ENCODE measurements at regions not wholly inside any gene's neighbourhood (a gene's known extent, or its start where the extent isn't known, plus 50 kb on each side); places are given as distances from the start of the nearest gene placed in this dataset.

- Mint-ChIP-seq H3K4me3 (no peak overlapping the region), H3K9me3 (ENCODE audit: low read depth) (no peaks in the 10 kb centered on the region), H3K4me1 (no peaks in the 10 kb centered on the region), H3K27ac (no peak overlapping the region), H3K27me3 (no peaks in the 10 kb centered on the region), H3K36me3 (ENCODE audit: low read depth) (no peaks in the 10 kb centered on the region)
- POLR2A ChIA-PET, result no interaction called here
- CTCF ChIA-PET, result interaction anchor here (0.6 to 1.7 kb wide), 5 partner anchors 8 to 227 kb away, joined by 3 to 5 read pairs (median 3); no protein-coding TSS in a partner anchor
- intact Hi-C loops (cut with DNase I, micrococcal nuclease), result no loop called here
- DNase-seq, result no peak
- no peak for ATAC-seq
Measured at GRCh38 chr3:30426293-30426993, 180.0 kb upstream of the TGFBR2 start.

DNA sequence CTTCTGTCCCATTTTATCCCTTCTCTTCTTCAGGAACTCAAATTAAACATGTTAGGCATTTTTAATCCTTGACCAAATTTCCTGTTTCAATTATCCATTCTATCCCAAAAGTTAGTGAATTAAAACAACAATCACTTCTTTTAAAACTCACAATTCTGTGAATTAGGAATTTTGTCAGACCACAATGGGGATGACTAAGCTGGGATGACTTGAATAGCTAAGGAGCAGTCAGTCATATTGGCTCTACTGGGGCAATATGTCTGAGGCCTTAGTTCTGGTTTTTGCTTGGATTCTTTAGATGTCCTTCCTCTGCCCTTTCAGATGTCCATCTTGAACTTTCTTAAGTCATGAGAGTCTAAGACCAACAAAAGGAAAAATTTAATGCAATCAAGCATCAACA is 178.2 kb upstream of the TGFBR2 start:
- Mint-ChIP-seq H3K9me3 (ENCODE audit: low read depth) (no peaks in the 10 kb centered on the region), H3K27me3 (no peaks in the 10 kb centered on the region)

GRCh38 chr3:30435861-30436331 is 170.5 kb upstream of the TGFBR2 start:
- DNase-seq (no peak), ATAC-seq (no peak)
- H3K9me3 Mint-ChIP-seq (ENCODE audit: low read depth), result no peaks in the 10 kb centered on the region
- peaks cover 28% of the 10 kb centered on the region for H3K4me1 Mint-ChIP-seq
- H3K36me3 Mint-ChIP-seq (ENCODE audit: low read depth), result no peaks in the 10 kb centered on the region
- H3K4me3 Mint-ChIP-seq, result peak overlapping the region; percentile 52
- intact Hi-C loops (cut with DNase I, micrococcal nuclease), result no loop called here
- H3K27ac Mint-ChIP-seq, result peak overlapping the region; percentile 53
- CTCF ChIA-PET, result interaction anchor here (0.6 to 1.7 kb wide), 5 partner anchors 94 to 1606 kb away, joined by 3 to 4 read pairs (median 4); no protein-coding TSS in a partner anchor
- POLR2A ChIA-PET, result no interaction called here
- no peaks in the 10 kb centered on the region for H3K27me3 Mint-ChIP-seq

More for the DNA sequence above, 178.2 kb upstream of the TGFBR2 start:
- intact Hi-C loops (cut with DNase I, micrococcal nuclease), result no loop called here
- Mint-ChIP-seq H3K4me1 (no peaks in the 10 kb centered on the region), H3K27ac (no peak overlapping the region), H3K36me3 (ENCODE audit: low read depth) (no peaks in the 10 kb centered on the region), H3K4me3 (no peak overlapping the region)
- DNase-seq (no peak), ATAC-seq (no peak)
- CTCF ChIA-PET, result no interaction called here
- POLR2A ChIA-PET, result no interaction called here

- ChIA-PET POLR2A (no interaction called here), CTCF (interaction anchor here (1.3 kb wide), 1 partner anchor 123 kb away, joined by 4 read pairs; no protein-coding TSS in a partner anchor)
- Mint-ChIP-seq H3K27me3 (no peaks in the 10 kb centered on the region), H3K27ac (no peak overlapping the region), H3K9me3 (ENCODE audit: low read depth) (peaks cover 2% of the 10 kb centered on the region), H3K36me3 (ENCODE audit: low read depth) (no peaks in the 10 kb centered on the region), H3K4me3 (no peak overlapping the region), H3K4me1 (peaks cover 28% of the 10 kb centered on the region)
- no peak for DNase-seq
- no peak for ATAC-seq
- intact Hi-C loops (cut with DNase I, micrococcal nuclease), result no loop called here
Measured at GRCh38 chr3:30437171-30437601, 169.2 kb upstream of the TGFBR2 start.

DNA sequence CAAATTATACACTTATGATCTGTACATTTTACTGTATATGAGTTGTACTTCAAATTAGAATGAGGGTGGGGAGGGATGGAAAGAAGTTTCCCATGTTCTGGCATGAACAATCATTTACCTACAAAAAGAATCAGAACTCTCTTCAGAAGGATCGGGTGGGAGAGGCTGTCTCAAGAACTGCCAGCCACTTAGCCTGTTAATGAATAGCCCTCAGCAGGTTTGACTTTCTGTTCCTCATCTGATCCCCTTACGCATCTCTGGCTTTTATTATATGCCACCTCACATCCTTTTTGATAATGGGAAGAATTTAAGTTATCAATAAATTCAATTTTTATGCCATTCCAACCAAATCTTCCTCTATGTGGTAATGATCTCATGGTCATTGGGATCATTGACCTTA is 168.3 kb upstream of the TGFBR2 start:
- no peaks in the 10 kb centered on the region for H3K27me3 Mint-ChIP-seq
- no peak overlapping the region for H3K4me3 Mint-ChIP-seq
- intact Hi-C loops (cut with DNase I, micrococcal nuclease), result no loop called here
- ChIA-PET CTCF (no interaction called here), POLR2A (no interaction called here)
- H3K36me3 Mint-ChIP-seq (ENCODE audit: low read depth), result no peaks in the 10 kb centered on the region
- peaks cover 2% of the 10 kb centered on the region for H3K9me3 Mint-ChIP-seq (ENCODE audit: low read depth)
- ATAC-seq, result no peak
- peaks cover 31% of the 10 kb centered on the region for H3K4me1 Mint-ChIP-seq
- no peak overlapping the region for H3K27ac Mint-ChIP-seq
- DNase-seq, result no peak

- Mint-ChIP-seq H3K27me3 (no peaks in the 10 kb centered on the region), H3K27ac (no peak overlapping the region), H3K9me3 (ENCODE audit: low read depth) (peaks cover 2% of the 10 kb centered on the region), H3K4me3 (no peak overlapping the region), H3K36me3 (ENCODE audit: low read depth) (no peaks in the 10 kb centered on the region), H3K4me1 (peaks cover 25% of the 10 kb centered on the region)
- ChIA-PET CTCF (interaction anchor here (0.8 kb wide), 1 partner anchor 12 kb away, joined by 3 read pairs; no protein-coding TSS in a partner anchor), POLR2A (no interaction called here)
- intact Hi-C loops (cut with DNase I, micrococcal nuclease), result no loop called here
- ATAC-seq (no peak), DNase-seq (no peak)
Measured at GRCh38 chr3:30439451-30440053, 166.8 kb upstream of the TGFBR2 start.

GRCh38 chr3:30440147-30440604 is 166.2 kb upstream of the TGFBR2 start:
- Mint-ChIP-seq H3K27me3 (no peaks in the 10 kb centered on the region), H3K4me1 (peaks cover 21% of the 10 kb centered on the region), H3K9me3 (ENCODE audit: low read depth) (peaks cover 2% of the 10 kb centered on the region), H3K36me3 (ENCODE audit: low read depth) (no peaks in the 10 kb centered on the region), H3K4me3 (no peak overlapping the region), H3K27ac (no peak overlapping the region)
- CTCF ChIA-PET, result no interaction called here
- intact Hi-C loops (cut with DNase I, micrococcal nuclease), result no loop called here
- ATAC-seq, result no peak
- DNase-seq, result no peak
- POLR2A ChIA-PET, result no interaction called here

GRCh38 chr3:30440880-30441279 is 165.5 kb upstream of the TGFBR2 start:
- ATAC-seq (no peak), DNase-seq (no peak)
- POLR2A ChIA-PET, result no interaction called here
- CTCF ChIA-PET, result interaction anchor here (0.7 to 1.1 kb wide), 2 partner anchors 252 to 299 kb away, joined by 3 read pairs; no protein-coding TSS in a partner anchor
- intact Hi-C loops (cut with DNase I, micrococcal nuclease), result no loop called here
- Mint-ChIP-seq H3K9me3 (ENCODE audit: low read depth) (peaks cover 2% of the 10 kb centered on the region), H3K4me3 (no peak overlapping the region), H3K36me3 (ENCODE audit: low read depth) (no peaks in the 10 kb centered on the region), H3K4me1 (peaks cover 15% of the 10 kb centered on the region), H3K27ac (no peak overlapping the region), H3K27me3 (no peaks in the 10 kb centered on the region)

GRCh38 chr3:30443756-30444673 is 162.4 kb upstream of the TGFBR2 start:
- no peak for DNase-seq
- no peak overlapping the region for H3K27ac Mint-ChIP-seq
- no peak overlapping the region for H3K4me3 Mint-ChIP-seq
- H3K36me3 Mint-ChIP-seq (ENCODE audit: low read depth), result no peaks in the 10 kb centered on the region
- H3K4me1 Mint-ChIP-seq, result peaks cover 3% of the 10 kb centered on the region
- H3K27me3 Mint-ChIP-seq, result no peaks in the 10 kb centered on the region
- ChIA-PET POLR2A (no interaction called here), CTCF (interaction anchor here (1.1 kb wide), 1 partner anchor 24 kb away, joined by 3 read pairs; no protein-coding TSS in a partner anchor)
- ATAC-seq, result no peak
- intact Hi-C loops (cut with DNase I, micrococcal nuclease), result no loop called here
- H3K9me3 Mint-ChIP-seq (ENCODE audit: low read depth), result peaks cover 2% of the 10 kb centered on the region

- peaks cover 3% of the 10 kb centered on the region for H3K9me3 Mint-ChIP-seq (ENCODE audit: low read depth)
- no peak for ATAC-seq
- intact Hi-C loops (cut with DNase I, micrococcal nuclease), result no loop called here
- no peaks in the 10 kb centered on the region for H3K36me3 Mint-ChIP-seq (ENCODE audit: low read depth)
- DNase-seq, result no peak
- ChIA-PET POLR2A (no interaction called here), CTCF (interaction anchor here (0.6 to 1.7 kb wide), 4 partner anchors 8 to 249 kb away, joined by 3 to 6 read pairs (median 4); no protein-coding TSS in a partner anchor)
- H3K4me1 Mint-ChIP-seq, result no peaks in the 10 kb centered on the region
- no peak overlapping the region for H3K4me3 Mint-ChIP-seq
- H3K27ac Mint-ChIP-seq, result no peak overlapping the region
- no peaks in the 10 kb centered on the region for H3K27me3 Mint-ChIP-seq
Measured at GRCh38 chr3:30448450-30449289, 157.7 kb upstream of the TGFBR2 start.

- Mint-ChIP-seq H3K4me3 (no peak overlapping the region), H3K36me3 (ENCODE audit: low read depth) (no peaks in the 10 kb centered on the region), H3K4me1 (no peaks in the 10 kb centered on the region), H3K9me3 (ENCODE audit: low read depth) (peaks cover 3% of the 10 kb centered on the region), H3K27me3 (no peaks in the 10 kb centered on the region), H3K27ac (no peak overlapping the region)
- ATAC-seq (no peak), DNase-seq (no peak)
- POLR2A ChIA-PET, result no interaction called here
- CTCF ChIA-PET, result no interaction called here
- intact Hi-C loops (cut with DNase I, micrococcal nuclease), result no loop called here
Measured at GRCh38 chr3:30449290-30449632, 157.1 kb upstream of the TGFBR2 start.

All from activated CD4-positive, alpha-beta T cell treated with anti-CD3 and anti-CD28 coated beads for 36 hours (primary cell).